Right lobe of liver (tissue), 6 donors: ENCODE measurements at regions not wholly inside any gene's neighbourhood (a gene's known extent, or its start where the extent isn't known, plus 50 kb on each side); places are given as distances from the start of the nearest gene placed in this dataset.
A peak's percentile ranks its signal among the peaks of the same experiment; 100 is the strongest.

Source experiments
- ATAC-seq, 4 donors: fragments of 200-7000 bp; cut with Tn5 transposase; one replicate each; pipeline ENCODE4 v1.9.1; 2020; ENCODE audit warnings: mild to moderate bottlenecking in 4 of 4, moderate library complexity in 4 of 4
- DNase-seq, 3 donors: peaks; one replicate each; pipeline ENCODE4 v3.0.0-alpha.2; 2020
- H3K27ac ChIP-seq, 3 donors: fragments of 200-600 bp; one replicate each; pipeline ENCODE4 v1.8.0; 2022
- H3K27me3 ChIP-seq, 2 donors: fragments of 200-600 bp; one replicate each; pipeline ENCODE4 v1.8.0; 2022
- H3K36me3 ChIP-seq, 4 donors: fragments of 200-600 bp; sonication (generic) in 1 of 4; one replicate each; pipeline versions ENCODE4 v1.5.1 to v1.8.0; 2017 to 2022; ENCODE audit warnings: control low read depth in 1 of 4
- H3K4me1 ChIP-seq, 4 donors: fragments of 200-600 bp; sonication (generic) in 1 of 4; one replicate each; pipeline versions ENCODE4 v1.5.1 to v1.8.0; 2017 to 2022; ENCODE audit warnings: control low read depth in 1 of 4
- H3K4me3 ChIP-seq, 3 donors: fragments of 200-600 bp; one replicate each; pipeline ENCODE4 v1.8.0; 2022
- H3K9me3 ChIP-seq, 4 donors: fragments of 200-600 bp; sonication (generic) in 1 of 4; one replicate each; pipeline versions ENCODE4 v1.5.1 to v1.8.0; 2017 to 2022; ENCODE audit warnings: control low read depth in 1 of 4
- POLR2A ChIP-seq: fragments of 450-650 bp; IDR thresholded peaks from one replicate; pipeline ENCODE4 v1.6.1; 2017; ENCODE audit warnings: antibody characterized with exemption, mild to moderate bottlenecking
- WGBS: methylation state at CpG from one replicate; pipeline ENCODE4 v1.1.6; 2018; ENCODE audit warnings: low coverage, low lambda C conversion rate; ENCODE audit not compliant: insufficient coverage; ENCODE audit errors: missing lambda C conversion rate; 5-methylcytosine and 5-hydroxymethylcytosine counted together
- intact Hi-C, 2 donors: fragments of 100-400 bp; cut with DNase I; formaldehyde crosslinking; loops; one replicate each; pipeline versions ENCODE4 v1.11.2 to v1.14.1; 2022
- TF ChIP-seq, protein P1 (sequence below), 4 donors: fragments of 200-600 bp in 3 of 4; fragments of 450-650 bp in 1 of 4; IDR thresholded peaks; one replicate each; pipeline versions ENCODE4 v1.5.1 to v1.8.0; 2016 to 2022; ENCODE audit warnings: antibody characterized with exemption in 4 of 4, mild to moderate bottlenecking in 2 of 4
- donor health status: DM: no; HTN: yes; CAD: no.
- donor health status: DM: no; HTN: no; CAD: no.
- donor health status: DM: no; HTN: no; CAD: no.
- donor health status: DM: no; HTN: yes; CAD: no.
- donor health status: DM: no; HTN: yes; CAD: no.

DNA sequence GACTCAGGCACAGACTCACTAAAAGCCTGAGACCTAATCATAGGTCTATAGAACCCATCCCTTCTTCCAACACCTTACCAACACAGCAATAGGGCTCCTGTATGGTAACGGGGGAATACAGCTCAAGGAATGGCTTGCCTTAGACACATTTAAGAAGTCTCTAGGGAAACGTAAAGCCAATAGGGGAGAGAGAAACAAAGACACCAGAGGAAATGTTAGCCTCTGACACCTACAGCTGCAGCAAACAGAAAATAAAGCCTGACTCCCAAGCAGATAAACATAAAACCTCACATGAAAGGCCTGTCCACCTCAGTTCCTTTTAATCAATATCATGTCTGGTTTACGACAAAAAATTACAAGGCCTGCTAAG is 51.1 kb upstream of the NCOA1 start:
- intact Hi-C loops = no loop called here
- no peaks in the 10 kb centered on the region for H3K9me3 ChIP-seq
- 88% methylated on average over 3 of the region's 3 CpGs for WGBS
- no peaks in the 10 kb centered on the region for H3K4me1 ChIP-seq
- H3K4me3 ChIP-seq = no peak overlapping the region
- H3K36me3 ChIP-seq = no peaks in the 10 kb centered on the region
- H3K27me3 ChIP-seq = no peaks in the 10 kb centered on the region
- no peak for ATAC-seq
- no peak for DNase-seq
- H3K27ac ChIP-seq = no peak overlapping the region
- TF ChIP-seq POLR2A = no peak
- TF ChIP-seq, protein P1, sequence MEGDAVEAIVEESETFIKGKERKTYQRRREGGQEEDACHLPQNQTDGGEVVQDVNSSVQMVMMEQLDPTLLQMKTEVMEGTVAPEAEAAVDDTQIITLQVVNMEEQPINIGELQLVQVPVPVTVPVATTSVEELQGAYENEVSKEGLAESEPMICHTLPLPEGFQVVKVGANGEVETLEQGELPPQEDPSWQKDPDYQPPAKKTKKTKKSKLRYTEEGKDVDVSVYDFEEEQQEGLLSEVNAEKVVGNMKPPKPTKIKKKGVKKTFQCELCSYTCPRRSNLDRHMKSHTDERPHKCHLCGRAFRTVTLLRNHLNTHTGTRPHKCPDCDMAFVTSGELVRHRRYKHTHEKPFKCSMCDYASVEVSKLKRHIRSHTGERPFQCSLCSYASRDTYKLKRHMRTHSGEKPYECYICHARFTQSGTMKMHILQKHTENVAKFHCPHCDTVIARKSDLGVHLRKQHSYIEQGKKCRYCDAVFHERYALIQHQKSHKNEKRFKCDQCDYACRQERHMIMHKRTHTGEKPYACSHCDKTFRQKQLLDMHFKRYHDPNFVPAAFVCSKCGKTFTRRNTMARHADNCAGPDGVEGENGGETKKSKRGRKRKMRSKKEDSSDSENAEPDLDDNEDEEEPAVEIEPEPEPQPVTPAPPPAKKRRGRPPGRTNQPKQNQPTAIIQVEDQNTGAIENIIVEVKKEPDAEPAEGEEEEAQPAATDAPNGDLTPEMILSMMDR (IDR thresholded peaks at IDR 0.05) = no peak

DNA sequence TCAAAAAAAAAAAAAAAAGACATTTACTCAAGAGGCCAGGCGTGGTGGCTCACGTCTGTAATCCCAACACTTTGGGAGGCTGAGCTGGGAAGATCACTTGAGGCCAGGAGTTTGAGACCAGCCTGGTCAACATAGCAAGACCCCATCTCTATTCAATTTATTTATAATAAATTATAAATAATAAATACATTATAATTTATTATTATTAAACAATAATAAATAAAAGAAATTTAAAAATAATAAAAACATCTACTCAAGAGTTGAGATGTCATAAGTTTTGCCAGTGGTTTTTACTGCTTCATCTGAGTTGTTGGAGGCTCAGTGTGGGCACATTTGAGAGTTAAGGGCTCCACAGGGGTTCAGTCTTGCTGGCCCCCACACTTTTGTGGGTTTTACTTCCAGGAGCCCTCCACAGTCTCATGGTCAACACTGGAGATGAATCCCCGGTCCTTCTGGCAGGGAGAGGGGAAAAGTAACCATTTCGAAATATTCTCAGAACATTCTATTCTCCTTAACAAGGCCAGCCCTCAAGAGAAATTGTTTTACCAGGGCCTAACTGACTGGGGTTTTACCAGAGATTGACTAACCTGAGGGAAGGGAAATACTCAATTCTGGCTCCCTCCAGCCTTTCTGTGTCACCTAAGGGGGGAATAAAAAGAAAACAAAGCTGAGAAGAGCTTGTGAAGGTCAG is 51.6 kb upstream of the NCOA1 start:
- Histone ChIP-seq H3K4me1 (no peaks in the 10 kb centered on the region), H3K27me3 (no peaks in the 10 kb centered on the region), H3K36me3 (no peaks in the 10 kb centered on the region), H3K27ac (no peak overlapping the region), H3K9me3 (no peaks in the 10 kb centered on the region), H3K4me3 (no peak overlapping the region)
- intact Hi-C loops = no loop called here
- 76% methylated on average over 4 of the region's 4 CpGs for WGBS
- no peak for TF ChIP-seq POLR2A
- TF ChIP-seq, protein P1 (IDR thresholded peaks at IDR 0.05) = no peak
- DNase-seq (no peak), ATAC-seq (no peak)

DNA sequence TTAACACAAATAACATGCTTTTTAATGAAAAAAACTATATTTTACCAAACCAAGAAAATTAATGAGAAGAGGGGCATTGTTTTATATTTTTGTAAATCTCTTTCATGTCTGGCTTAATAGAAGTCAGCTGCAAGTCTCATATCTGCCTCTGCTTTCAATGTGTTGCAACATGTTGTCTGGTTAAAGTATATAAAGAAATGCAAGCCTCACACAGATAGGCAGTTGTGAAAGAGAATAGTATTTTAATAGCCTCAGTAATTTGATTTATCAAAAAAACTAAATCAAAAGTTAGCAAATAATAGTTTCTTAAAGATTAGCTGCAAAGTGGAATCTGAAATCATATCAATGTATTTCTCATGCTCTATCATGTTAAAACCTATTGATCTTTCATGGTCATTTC is 52.9 kb upstream of the NCOA1 start:
- Histone ChIP-seq H3K9me3 (no peaks in the 10 kb centered on the region), H3K27me3 (no peaks in the 10 kb centered on the region), H3K4me3 (no peak overlapping the region), H3K36me3 (no peaks in the 10 kb centered on the region), H3K4me1 (no peaks in the 10 kb centered on the region), H3K27ac (no peak overlapping the region)
- ATAC-seq = no peak
- intact Hi-C loops = no loop called here
- TF ChIP-seq POLR2A = no peak
- TF ChIP-seq, protein P1 (IDR thresholded peaks at IDR 0.05) = no peak
- DNase-seq = no peak

DNA sequence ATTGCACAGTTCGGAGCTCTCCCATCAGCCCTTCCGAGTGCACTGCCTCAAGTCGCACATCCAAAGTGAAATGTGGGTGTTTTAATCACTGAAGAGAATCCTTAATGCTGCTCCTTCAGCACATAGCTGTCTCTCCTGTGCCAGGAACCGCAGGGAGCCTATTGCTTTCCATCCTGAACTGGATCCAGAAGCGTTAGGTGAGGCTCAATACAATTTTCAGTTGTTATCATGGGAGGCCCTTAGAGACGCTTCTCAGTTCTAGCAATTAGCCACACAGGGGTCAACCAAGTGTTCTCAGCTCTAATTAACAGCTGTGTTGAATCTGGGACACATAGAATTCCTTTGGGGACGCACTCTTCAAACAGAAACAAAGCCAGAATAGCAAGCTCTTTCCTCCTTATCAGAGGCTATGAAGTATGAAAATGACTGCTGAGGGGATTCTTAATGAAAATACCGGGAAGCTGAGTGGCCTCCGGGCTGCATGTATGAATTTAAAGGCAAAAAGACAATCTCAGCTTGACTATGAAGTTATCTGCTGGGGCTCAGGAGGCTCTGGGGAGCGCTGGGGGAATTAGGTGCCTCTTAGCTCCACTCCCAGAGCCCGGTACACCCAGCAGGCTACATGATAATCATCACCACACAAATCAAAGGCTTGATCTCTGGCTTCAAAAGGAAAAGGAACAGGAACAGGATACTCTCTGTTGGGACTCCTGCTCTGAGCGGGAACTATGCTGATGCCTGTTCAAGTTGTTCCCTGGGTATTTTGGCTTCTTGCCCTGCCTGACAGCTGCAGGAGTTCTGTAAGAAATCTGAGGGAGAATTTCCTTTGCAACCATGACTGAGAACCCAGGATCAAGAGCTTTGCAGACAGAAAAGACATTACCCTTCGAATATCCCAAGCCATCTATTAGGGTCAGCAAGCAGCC is 55.4 kb upstream of the NCOA1 start:
- Histone ChIP-seq H3K27ac (no peak overlapping the region), H3K27me3 (no peaks in the 10 kb centered on the region), H3K9me3 (no peaks in the 10 kb centered on the region), H3K36me3 (no peaks in the 10 kb centered on the region), H3K4me3 (no peak overlapping the region), H3K4me1 (no peaks in the 10 kb centered on the region)
- 64% methylated on average over 8 of the region's 13 CpGs for WGBS
- TF ChIP-seq, protein P1 (IDR thresholded peaks at IDR 0.05) = no peak
- no peak for TF ChIP-seq POLR2A
- intact Hi-C loops = no loop called here
- ATAC-seq (peak; percentile 47 to 64 (median 55)), DNase-seq (no peak)
